ENCODE measurements at regions not wholly inside any gene's neighbourhood (a gene's known extent, or its start where the extent isn't known, plus 50 kb on each side); places are given as distances from the start of the nearest gene placed in this dataset.

DNA sequence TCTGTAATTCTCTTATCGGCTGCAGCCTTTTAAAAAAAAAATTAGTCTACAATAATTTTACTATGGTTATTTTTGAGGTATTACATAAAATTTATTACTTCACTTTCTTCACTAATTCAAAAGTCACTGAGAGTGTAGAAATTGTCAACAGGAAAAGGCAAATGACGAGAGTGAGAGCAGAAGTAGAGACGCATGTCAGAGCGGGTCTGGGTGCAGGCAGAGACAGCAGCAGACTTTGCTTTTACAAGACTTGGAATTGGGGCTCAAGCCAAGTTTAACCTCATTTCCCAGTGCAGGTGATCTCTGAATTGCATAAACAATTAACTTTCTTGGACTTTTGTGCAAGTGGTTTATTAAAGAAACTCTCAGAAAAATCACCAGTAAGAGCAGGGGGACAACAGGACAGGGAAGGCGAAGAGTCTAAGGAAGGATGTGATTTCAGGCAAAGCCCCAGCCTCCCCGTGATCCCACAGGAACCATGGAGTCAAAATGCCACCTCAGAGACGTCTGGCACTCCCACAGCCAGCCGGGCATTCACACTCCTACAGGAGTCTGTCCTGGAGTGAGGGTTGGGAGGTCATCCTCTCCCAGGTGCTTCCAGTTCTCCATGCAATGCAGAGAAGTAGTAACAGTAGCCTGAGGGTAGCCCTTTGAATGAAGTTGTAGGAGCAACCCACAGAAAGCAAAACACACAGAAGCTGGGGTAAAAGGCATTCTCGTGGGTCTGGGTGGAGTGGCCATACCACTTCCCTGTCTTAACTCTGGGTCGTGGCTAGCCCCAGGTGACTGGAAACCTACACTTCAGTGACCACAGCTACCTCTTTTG lies 274.0 kb upstream of the TGFBR2 start:
- no peak for ATAC-seq (ENCODE audit: insufficient number of reproducible peaks, low FRiP score, low read depth)
- no peaks in the 10 kb centered on the region for H3K27me3 ChIP-seq (replicated peaks; ENCODE audit: insufficient read depth)
- H3K4me1 ChIP-seq (ENCODE audit: control insufficient read depth in 1 of 2, low read depth in 2 of 2), result peaks cover 13 to 25% of the 10 kb centered on the region in 2 donors
- no peak overlapping the region for H3K27ac ChIP-seq
- no peak for DNase-seq (ENCODE audit: low spot score)
- H3K36me3 ChIP-seq, result no peaks in the 10 kb centered on the region
- no peaks in the 10 kb centered on the region for H3K9me3 ChIP-seq
- TF ChIP-seq, protein P1, sequence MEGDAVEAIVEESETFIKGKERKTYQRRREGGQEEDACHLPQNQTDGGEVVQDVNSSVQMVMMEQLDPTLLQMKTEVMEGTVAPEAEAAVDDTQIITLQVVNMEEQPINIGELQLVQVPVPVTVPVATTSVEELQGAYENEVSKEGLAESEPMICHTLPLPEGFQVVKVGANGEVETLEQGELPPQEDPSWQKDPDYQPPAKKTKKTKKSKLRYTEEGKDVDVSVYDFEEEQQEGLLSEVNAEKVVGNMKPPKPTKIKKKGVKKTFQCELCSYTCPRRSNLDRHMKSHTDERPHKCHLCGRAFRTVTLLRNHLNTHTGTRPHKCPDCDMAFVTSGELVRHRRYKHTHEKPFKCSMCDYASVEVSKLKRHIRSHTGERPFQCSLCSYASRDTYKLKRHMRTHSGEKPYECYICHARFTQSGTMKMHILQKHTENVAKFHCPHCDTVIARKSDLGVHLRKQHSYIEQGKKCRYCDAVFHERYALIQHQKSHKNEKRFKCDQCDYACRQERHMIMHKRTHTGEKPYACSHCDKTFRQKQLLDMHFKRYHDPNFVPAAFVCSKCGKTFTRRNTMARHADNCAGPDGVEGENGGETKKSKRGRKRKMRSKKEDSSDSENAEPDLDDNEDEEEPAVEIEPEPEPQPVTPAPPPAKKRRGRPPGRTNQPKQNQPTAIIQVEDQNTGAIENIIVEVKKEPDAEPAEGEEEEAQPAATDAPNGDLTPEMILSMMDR (IDR thresholded peaks at IDR 0.05), result no peak
- H3K4me3 ChIP-seq, result no peak overlapping the region

DNA sequence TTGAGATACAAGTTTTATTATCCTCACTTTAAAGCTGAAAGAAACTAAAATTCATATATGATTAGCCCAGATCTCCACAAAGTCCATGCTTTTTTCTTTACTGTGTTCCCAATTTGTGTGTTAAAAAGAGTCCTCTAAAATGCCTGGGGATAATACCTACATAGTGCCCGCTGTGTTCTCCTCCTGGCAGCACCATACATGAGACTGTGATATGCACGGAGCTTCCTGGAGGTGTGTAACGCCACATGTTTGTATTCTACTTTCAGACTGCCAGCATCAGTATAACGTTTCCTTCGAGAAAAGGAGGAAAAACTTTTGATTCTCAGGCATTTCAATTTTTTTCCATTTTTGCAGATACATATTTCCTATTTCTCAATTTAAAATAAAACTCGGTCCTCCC lies 273.3 kb upstream of the TGFBR2 start:
- H3K27ac ChIP-seq, result no peak overlapping the region
- TF ChIP-seq, protein P1 (IDR thresholded peaks at IDR 0.05), result no peak
- DNase-seq (ENCODE audit: low spot score) (no peak), ATAC-seq (ENCODE audit: insufficient number of reproducible peaks, low FRiP score, low read depth) (no peak)
- peaks cover 13 to 25% of the 10 kb centered on the region in 2 donors for H3K4me1 ChIP-seq (ENCODE audit: control insufficient read depth in 1 of 2, low read depth in 2 of 2)
- no peaks in the 10 kb centered on the region for H3K36me3 ChIP-seq
- H3K9me3 ChIP-seq, result no peaks in the 10 kb centered on the region
- no peaks in the 10 kb centered on the region for H3K27me3 ChIP-seq (replicated peaks; ENCODE audit: insufficient read depth)
- H3K4me3 ChIP-seq, result no peak overlapping the region

DNA sequence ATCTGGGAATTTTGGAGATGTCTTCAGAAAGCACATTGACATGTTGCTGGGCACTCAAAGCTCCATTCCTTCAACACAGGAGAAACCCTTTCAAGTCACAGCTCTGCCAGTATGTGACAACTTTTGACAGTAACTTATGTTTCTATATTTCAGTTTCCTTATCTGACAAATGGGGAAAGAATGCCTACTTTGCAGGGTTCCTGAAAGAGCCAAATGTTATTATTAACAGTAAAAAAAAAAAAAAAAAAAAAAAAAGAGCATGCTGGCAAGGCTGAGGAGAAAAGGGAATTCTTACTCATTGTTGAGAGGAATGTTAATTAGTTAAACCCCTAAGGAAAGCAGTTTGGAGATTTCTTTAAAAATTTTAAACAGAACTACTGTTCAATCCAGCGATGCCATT lies 272.5 kb upstream of the TGFBR2 start:
- TF ChIP-seq, protein P1 (IDR thresholded peaks at IDR 0.05), result no peak
- H3K36me3 ChIP-seq, result no peaks in the 10 kb centered on the region
- H3K27ac ChIP-seq, result no peak overlapping the region
- no peaks in the 10 kb centered on the region for H3K27me3 ChIP-seq (replicated peaks; ENCODE audit: insufficient read depth)
- peaks cover 13 to 25% of the 10 kb centered on the region in 2 donors for H3K4me1 ChIP-seq (ENCODE audit: control insufficient read depth in 1 of 2, low read depth in 2 of 2)
- H3K9me3 ChIP-seq, result no peaks in the 10 kb centered on the region
- DNase-seq (ENCODE audit: low spot score) (no peak), ATAC-seq (ENCODE audit: insufficient number of reproducible peaks, low FRiP score, low read depth) (no peak)
- H3K4me3 ChIP-seq, result no peak overlapping the region

DNA sequence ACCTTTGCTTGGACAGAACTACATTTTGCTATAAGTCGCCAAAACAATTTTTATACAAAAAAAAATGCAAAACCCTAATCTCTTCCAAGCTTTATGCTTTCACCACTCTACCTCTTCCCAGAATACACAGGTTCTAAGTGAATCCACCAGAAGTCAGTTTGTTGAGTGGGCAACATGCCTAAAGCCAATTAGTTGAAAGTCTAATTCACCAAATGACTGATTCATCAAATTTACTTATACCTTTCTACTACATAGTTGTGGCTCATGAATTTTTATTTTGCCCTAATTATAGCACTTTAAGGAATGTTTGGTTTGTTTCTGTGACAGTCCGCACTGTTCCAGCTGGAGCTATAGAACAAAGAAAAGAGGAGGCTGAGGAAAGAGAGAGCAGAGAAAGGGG lies 265.9 kb upstream of the TGFBR2 start:
- ATAC-seq (ENCODE audit: insufficient number of reproducible peaks, low FRiP score, low read depth) (no peak), DNase-seq (ENCODE audit: low spot score) (no peak)
- H3K4me3 ChIP-seq, result no peak overlapping the region
- H3K4me1 ChIP-seq (ENCODE audit: control insufficient read depth in 1 of 2, low read depth in 2 of 2), result peaks cover 14 to 20% of the 10 kb centered on the region in 2 donors
- H3K27ac ChIP-seq, result peak overlapping the region in 1 of 2 donors; percentile 19
- TF ChIP-seq, protein P1 (IDR thresholded peaks at IDR 0.05), result no peak
- H3K27me3 ChIP-seq (replicated peaks; ENCODE audit: insufficient read depth), result no peaks in the 10 kb centered on the region
- no peaks in the 10 kb centered on the region for H3K36me3 ChIP-seq
- H3K9me3 ChIP-seq, result no peaks in the 10 kb centered on the region

DNA sequence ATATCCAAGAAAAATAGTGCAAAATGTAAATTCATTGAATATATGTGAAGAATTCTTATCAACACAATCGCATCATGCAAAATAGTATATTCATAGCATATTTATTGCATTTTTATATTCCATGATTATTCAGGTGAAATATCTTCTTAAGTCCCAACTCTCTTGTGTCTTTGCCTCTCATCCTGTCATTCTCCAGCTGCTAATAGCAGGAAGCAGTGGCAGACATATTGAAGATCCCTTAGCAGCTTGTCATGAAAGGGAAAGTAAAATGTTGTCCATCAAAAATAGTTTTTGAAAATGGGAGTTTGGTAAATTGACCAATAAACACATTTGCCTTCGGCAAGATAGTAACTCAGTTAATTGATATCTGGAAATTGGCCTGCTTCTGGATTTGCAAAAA lies 265.3 kb upstream of the TGFBR2 start:
- peak overlapping the region in 1 of 2 donors; percentile 80 for H3K27ac ChIP-seq
- no peaks in the 10 kb centered on the region for H3K36me3 ChIP-seq
- ATAC-seq (ENCODE audit: insufficient number of reproducible peaks, low FRiP score, low read depth) (no peak), DNase-seq (ENCODE audit: low spot score) (no peak)
- H3K4me1 ChIP-seq (ENCODE audit: control insufficient read depth in 1 of 2, low read depth in 2 of 2), result peaks cover 14 to 26% of the 10 kb centered on the region in 2 donors
- H3K27me3 ChIP-seq (replicated peaks; ENCODE audit: insufficient read depth), result no peaks in the 10 kb centered on the region
- no peaks in the 10 kb centered on the region for H3K9me3 ChIP-seq
- H3K4me3 ChIP-seq, result no peak overlapping the region
- TF ChIP-seq, protein P1 (IDR thresholded peaks at IDR 0.05), result no peak

All from thoracic aorta (tissue), 2 donors.